ENCODE measurements at regions not wholly inside any gene's neighbourhood (a gene's known extent, or its start where the extent isn't known, plus 50 kb on each side); places are given as distances from the start of the nearest gene placed in this dataset.
"Not testable (repeated sequence)": the region's sequence is repeated elsewhere in the genome, so short reads cannot be mapped to it uniquely, and the experiment has no call there.

DNA sequence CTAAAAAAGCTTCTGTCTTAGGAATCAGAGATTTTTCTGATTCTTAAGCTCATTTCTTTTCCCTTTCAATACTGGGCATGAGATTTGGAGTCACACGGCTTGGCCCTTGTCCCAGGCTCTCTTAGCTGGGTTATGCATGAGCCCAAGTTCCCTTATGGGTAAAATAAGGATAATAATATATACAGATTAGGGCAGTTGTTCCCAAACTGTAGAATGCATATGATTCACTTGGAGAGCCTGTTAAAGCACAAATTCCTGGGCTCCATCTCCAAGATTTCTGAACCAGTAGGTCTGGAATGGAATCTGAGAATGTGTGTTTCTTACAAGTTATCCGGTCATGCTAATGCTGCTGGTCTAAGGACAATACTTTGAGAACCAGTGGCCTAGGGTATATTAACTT, 154.0 kb downstream of the REEP3 start:
- no peak for DNase-seq (ENCODE audit: low spot score)
- intact Hi-C loops (cut with DNase I): no loop called here

DNA sequence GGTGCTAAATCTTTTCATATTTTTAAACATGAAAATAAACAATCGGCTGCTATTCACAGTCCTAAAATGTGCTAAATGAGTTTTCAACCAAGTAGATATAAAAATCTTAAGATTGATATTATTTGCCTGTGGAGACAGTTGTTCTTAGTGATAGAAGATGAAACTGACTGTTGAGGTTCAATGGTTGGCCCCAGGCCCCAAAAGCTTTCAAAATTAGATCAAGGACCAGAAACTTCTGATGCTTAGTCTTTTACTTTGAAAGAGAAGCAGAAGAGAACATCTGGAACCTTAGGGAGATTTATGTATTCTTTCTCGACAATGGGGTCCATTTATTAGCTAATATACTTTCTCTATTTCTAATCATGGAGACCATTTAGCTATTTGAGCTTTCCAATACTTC, 155.8 kb downstream of the REEP3 start:
- intact Hi-C loops (cut with DNase I): no loop called here

DNA sequence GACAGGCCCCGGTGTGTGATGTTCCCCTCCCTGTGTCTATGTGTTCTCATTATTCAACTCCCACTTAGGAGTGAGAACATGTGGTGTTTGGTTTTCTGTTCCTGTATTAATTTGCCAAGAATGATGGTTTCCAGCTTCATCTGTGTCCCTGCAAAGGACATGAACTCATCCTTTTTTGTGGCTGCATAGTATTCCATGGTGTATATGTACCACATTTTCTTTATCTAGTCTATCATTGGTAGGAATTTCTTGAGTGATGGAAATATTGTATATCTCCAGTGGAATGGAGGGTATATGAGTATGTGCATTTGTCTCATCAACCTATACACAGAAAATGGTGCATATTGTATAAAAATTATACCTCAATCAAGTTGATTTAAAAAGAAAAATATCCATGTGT, 159.3 kb downstream of the REEP3 start:
- intact Hi-C loops (cut with DNase I); DNase-seq (ENCODE audit: low spot score): not testable (repeated sequence)

More for the DNA sequence above, 155.8 kb downstream of the REEP3 start:
- DNase-seq (ENCODE audit: low spot score): no peak

DNA sequence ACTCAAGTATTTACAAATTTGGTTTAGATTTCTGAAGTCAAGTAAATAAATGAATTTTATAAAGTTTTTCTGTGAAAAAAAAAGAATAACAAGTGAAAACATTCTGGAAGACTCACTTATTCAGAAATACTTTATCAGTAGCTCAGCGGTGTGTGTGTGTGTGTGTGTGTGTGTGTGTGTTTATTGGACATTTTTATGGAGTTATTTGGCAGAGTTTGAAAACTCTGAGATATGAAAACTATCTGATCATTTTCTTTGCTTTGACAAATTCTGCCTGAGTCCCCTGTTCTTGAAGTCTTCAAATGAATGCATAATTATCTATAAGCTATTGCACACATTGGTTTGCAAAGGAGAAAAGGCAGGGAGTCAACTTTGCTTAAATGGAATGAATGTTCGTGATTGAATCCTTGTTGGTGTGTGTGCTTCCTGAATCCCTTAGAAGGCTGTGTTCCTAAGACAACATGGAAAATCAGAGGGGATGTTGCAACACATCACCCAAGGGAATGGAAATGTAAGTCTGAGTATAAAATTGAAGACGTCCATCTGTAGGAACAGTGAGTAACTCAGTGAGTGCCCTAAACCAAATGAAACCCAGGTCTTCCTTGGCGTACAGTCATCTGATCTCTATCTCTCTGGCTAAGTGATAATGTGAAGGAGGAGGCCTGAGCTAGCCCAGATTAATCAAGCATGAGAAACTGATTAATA, 160.9 kb downstream of the REEP3 start:
- no peak for DNase-seq (ENCODE audit: low spot score)

DNA sequence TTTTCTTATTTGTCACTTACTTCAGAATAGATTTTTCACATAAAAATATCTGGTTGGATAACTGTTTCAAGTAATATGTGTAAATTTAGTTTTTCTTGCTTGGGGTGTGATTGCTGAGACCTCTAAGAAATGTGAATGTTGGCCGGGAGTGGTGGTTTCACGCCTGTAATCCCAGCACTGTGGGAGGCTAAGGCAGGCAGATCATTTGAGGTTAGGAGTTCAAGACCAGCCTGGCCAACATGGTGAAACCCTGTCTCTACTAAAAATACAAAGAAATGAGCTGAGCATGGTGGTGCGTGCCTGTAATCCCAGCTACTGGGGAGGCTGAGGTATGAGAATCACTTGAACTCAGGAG, 161.5 kb downstream of the REEP3 start:
- intact Hi-C loops (cut with DNase I); DNase-seq (ENCODE audit: low spot score): not testable (repeated sequence)

More for the DNA sequence above, 160.9 kb downstream of the REEP3 start:
- intact Hi-C loops (cut with DNase I): no loop called here

DNA sequence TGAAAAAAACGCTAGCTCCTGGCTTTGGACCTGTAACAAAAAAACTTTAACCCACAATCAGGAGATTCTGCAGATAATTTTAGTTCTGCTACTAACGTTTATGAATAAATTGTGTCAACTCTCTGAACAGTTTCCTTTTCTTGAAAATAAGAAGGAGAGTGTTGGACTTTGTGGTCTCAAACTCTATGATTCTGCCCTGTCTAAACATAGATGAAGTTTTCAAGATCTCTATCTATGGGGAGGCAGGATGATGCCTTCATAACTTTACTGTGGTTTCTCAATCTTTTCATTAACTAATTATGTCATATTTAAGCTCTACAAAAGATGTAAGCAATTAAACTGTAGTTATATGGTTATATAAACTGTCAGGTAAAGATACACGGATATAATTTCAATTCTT, 162.0 kb downstream of the REEP3 start:
- intact Hi-C loops (cut with DNase I): no loop called here
- no peak for DNase-seq (ENCODE audit: low spot score)

DNA sequence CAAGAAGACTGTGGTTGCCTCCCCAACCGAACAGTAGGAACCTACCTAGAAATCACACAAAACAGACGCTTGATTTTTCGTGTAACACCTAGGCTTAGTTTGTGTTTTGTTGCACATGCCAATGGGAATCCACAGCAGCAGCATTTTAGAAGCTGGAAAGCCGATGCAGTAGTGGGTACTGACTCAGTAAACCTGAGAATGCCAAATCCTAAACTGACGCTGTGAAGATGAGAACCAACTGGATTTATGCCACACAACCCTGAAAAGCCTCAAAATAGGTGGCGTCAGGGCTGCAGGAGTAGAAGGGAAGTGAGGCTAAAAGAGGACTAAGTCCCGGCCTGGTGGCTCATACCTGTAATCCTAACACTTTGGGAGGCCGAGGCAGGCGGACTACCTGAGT, 162.5 kb downstream of the REEP3 start:
- no peak for DNase-seq (ENCODE audit: low spot score)
- intact Hi-C loops (cut with DNase I): no loop called here

DNA sequence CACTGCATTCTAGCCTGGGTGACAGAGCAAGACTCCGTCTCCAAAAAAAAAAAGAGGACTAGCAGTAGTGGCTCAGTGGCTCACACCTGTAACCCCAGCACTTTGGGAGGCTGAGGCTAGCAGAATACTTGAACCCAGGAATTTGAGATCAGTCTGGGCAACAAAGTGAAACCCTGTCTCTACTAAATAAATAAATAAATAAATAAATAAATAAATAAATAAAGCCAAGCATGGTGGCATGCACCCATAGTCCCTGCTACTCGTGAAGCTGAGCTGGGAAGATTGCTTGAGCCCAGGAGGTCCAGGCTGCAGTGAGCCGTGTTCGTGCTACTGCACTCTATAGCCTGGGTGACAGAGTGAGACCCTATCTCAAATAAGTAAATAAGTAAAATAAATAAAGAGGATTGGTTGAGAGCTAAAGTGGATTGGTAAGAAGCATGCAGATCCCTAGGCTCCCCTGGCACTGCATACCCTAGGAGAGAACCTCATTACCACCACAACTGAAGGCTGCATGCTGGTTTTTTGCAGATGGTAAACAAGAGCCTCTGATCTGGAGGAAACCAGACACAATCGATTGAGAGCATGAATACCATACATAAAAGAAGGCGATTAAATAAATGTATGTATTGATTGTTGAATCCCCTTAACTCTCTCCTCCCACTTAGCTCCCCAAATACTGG, 163.2 kb downstream of the REEP3 start:
- DNase-seq (ENCODE audit: low spot score): no peak
- intact Hi-C loops (cut with DNase I): no loop called here

DNA sequence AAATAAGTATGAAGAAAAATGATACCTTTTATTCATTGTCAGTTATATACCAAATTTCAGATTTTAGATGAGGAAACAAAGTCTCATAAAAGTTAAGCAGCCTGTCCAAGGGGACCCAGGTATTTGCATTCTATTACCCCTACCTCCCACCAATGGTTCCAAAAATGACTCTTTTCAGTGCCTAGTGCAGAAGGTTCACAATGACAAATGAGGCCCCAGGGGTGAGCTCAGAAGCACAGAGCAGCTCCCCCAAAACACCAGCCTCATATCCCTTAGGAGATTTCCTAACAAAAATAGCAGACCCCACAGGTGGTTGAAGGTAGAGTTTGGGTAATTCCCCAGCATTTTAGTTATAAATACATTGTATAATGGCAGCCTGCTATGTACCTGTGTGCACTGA, 168.6 kb downstream of the REEP3 start:
- DNase-seq (ENCODE audit: low spot score): no peak
- intact Hi-C loops (cut with DNase I): no loop called here

DNA sequence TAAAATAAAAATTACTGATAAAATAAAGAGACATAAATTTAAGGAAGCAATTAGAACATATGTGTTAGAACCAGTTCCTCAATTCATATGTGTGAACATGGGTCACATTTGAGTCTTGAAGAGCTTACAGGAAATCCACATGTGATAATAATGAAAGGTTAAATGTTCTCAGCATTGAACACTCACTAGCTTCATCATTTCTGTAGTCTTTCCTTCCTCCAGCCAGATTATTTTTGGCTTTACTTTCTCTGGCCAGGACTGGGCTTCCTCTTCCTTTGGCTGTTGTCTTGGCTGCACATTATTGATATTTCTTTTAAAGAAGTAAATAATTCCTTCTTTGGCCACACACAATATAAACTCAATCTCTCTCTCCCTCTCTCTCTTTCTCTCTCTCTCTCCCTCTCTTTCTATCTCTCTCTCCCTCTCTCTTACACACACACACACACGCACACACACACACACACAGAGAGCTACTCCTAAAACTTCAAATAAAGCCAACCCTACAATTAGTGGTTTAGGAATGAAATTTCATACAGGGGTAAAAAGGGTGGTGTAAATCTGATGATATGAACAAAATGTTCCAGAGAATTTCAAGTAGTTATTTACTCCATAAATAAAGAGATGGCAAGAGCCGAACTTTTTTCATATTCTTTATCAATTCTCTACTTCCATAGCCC, 171.2 kb downstream of the REEP3 start:
- intact Hi-C loops (cut with DNase I): no loop called here
- no peak for DNase-seq (ENCODE audit: low spot score)

DNA sequence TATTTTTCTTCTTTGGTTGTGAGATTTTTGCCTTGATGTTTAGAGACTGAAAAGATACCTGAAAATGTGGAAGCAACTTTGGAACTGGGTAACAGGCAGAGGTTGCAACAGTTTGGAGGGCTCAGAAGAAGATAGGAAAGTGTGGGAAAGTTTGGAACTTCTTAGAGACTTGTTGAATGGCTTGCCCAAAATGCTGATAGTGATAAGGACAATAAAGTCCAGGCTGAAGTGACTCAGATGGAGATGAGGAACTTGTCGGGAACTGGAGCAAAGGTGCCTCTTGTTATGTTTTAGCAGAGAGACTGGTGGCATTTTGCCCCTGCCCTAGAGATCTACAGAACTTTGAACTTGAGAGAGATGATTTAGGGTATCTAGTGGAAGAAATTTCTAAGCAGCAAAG, 171.8 kb downstream of the REEP3 start:
- DNase-seq (ENCODE audit: low spot score); intact Hi-C loops (cut with DNase I): not testable (repeated sequence)

DNA sequence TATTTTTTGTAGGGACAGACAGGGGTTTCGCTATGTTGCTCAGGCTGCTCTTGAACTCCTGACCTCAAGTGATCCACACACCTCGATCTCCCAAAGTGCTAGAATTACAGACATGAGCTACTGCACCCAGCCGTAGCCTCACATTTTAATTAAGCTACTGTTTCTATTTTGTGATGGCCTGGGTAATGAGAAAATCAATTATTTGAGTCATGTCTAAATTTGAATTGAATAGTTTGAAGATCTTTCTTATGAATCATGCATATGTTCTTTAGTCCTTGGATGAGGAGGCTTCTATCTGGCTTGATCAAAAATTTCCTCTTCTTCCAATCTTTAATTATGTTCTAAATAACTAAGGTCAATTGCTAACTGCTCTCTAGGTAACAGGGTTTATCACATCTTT, 175.0 kb downstream of the REEP3 start:
- DNase-seq (ENCODE audit: low spot score): no peak
- intact Hi-C loops (cut with DNase I): no loop called here

DNA sequence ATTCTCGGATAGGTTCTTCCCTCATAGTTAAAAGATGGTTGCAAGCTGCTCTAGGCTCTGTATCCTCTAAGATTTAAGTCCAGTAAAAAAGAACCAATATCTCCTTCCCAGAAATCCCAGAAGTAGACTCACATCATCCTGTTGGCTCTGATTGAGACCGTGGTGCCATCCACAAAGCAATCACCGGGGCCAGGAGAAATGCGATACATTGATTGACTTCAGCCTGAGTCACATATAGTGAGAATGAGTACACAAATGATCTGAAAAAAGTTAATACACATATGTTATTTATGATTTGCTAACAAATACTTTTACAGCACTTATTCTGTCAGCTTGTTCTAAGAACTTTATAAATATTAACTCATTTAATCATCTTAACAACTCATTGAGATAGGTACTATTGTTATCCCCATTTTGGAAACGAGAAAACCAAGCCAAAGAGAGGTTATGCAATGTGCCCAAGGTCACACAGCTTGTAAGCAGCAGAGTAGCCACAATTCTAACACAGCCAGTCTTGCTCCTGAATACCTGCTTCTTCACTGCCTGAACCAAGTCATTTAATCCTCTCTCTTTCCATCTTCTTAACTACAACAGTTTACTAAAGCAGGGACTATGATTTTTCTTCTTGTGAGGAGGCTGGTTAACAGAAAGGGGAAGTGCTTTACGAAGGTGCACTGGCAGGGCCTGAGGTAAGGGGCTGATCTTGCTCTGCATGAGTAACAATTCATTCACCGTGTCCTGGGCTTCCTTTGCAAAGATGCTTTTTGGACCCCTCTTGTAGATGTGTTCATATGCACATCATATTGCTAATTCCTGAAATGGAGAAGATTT, 177.0 kb downstream of the REEP3 start:
- DNase-seq (ENCODE audit: low spot score): no peak

DNA sequence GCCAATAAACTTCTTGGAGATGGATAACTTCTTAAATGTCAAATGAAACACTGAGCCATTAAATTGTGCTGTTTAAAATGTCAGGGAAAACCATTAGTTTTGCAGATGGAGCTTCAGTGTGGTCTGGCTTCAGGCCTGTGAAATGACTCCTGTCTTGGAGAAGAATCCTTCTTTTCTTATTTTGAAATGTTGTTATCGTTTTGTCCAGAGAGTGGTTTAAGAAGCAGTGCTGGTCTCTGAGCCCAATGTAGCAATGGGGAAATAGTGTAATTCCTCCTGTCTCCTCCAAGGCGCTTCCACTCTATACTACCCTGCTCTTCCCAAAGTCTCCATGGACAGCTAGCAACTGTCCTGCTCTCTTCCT, 177.6 kb downstream of the REEP3 start:
- no peak for DNase-seq (ENCODE audit: low spot score)
- intact Hi-C loops (cut with DNase I): no loop called here

More for the DNA sequence above, 177.0 kb downstream of the REEP3 start:
- intact Hi-C loops (cut with DNase I): no loop called here

DNA sequence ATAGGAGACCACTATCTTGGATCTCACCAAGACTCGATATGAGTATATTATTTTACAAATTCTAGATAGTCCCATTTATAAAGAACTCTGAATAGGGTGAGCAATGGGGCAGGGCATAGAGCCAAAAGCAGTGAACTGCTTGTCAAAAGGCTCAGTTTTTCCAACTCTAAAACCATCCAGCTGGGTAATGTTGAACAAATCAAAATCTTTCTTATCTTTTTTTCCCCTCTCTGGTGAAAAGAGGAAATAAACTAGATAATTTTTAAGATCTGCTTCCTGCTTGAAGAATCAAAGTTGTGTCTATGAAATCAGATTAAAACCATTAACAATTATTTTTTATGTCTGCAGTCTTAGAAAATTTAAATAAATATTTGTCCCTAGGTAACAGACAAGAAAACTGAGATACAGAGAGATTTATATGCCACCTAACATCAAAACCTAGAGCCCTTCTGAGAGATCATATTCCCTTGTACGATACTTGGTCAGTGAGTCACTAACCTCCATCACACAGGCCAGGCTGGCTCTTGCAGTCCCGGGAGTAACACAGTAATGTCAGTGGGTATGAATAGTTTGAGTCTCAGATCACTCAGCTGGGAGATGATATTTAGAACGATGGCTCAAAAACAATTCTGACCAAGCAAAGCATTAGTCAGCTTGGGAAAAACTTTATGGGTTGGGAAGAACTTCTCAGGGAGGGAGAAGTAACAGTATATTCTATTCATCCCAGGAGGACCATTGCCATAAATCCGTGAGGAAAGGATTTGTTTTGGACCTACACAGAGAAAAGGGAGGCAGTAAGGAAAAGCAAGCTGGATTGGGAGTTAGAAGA, 178.8 kb downstream of the REEP3 start:
- intact Hi-C loops (cut with DNase I): loop anchor here in 1 of 2 donors (10.0 kb wide), 1 partner anchor 65 kb away; no protein-coding TSS in a partner anchor
- peak; percentile 88 for DNase-seq (ENCODE audit: low spot score)

DNA sequence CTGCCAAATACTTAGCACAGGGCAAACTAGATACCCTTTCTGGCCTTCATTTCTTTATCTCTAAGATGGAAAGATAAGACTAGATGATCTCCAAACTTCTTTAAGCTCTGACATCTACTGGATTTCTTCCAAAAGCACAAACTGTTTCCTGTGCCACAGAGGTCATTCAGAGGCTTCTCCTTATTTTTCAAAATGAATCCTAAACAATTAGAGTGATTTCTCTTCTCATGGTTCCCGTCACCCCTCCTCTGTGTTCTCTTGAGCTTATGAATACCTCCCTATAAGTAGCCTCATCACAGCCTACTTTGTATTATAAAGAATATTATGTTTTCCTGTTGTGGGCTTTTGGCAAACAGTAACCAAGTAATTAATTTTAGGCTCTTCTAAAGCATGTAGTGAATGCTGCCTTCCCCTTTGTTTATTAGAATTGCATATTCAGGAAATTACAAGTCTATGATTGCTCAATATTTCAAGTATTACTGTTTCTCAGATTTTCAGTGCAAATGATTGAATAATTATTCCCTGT, 179.5 kb downstream of the REEP3 start:
- intact Hi-C loops (cut with DNase I): loop anchor here in 1 of 2 donors (10.0 kb wide), 1 partner anchor 66 kb away; no protein-coding TSS in a partner anchor
- DNase-seq (ENCODE audit: low spot score): no peak

DNA sequence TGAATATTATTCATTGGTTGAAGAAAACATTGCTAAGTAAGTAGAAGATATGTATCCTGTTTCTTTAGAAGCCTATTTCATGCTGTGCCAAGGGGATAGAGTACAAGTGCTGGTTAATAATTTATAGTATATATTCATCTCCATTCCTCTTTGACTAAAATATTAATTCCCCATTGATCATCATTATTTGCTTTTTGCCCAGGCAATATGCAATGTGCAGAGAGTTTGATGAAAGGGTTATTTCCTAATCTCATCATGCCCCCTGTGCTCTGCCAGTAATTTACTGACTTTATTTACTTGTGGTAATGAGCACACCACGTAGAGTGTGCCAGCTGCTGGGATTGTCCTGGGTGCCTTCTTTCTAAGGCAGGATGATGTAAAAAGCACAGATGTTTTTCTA, 180.9 kb downstream of the REEP3 start:
- intact Hi-C loops (cut with DNase I): loop anchor here in 1 of 2 donors (10.0 kb wide), 1 partner anchor 67 kb away; no protein-coding TSS in a partner anchor
- no peak for DNase-seq (ENCODE audit: low spot score)

DNA sequence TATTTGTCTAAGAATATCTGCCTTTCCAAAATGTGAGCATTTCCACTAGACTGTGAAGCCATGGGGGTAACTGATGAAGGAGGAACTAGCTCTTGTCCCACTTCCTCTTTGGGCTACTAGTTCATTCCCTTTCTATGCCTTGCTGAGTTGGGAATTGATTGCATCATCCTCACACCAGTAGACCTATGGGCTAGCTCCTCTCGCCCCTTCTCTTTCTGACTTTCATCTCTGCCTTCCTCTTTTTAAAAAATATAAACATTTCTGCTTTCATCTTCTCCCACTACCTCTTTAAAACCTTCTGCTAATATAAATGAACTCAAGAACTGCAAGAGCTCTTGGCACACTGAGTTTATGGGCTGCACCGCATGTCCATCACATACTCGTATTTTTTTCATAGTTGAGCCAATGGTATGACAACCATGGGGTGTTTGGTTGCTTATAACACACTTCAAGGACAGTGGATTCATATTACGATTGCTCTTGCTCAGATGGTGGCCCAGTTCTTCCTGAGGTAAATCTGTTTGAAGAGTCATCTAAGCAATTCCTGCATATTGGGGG, 182.0 kb downstream of the REEP3 start:
- intact Hi-C loops (cut with DNase I): loop anchor here in 1 of 2 donors (10.0 kb wide), 1 partner anchor 68 kb away; no protein-coding TSS in a partner anchor
- no peak for DNase-seq (ENCODE audit: low spot score)
